Loucy (cell line): ENCODE measurements at regions not wholly inside any gene's neighbourhood (a gene's known extent, or its start where the extent isn't known, plus 50 kb on each side); places are given as distances from the start of the nearest gene placed in this dataset.

Experiments used
- CTCF ChIP-seq: fragments of 200-600 bp; sonication (generic); conservative IDR thresholded peaks from 2 replicates; pipeline ENCODE4 v1.5.1; 2014; ENCODE audit warnings: mild to moderate bottlenecking, antibody characterized with exemption, low read length
- EZH2phosphoT487 ChIP-seq: fragments of 200-600 bp; IDR thresholded peaks from 2 replicates; pipeline ENCODE4 v1.6.1; 2018; ENCODE audit warnings: antibody characterized with exemption, mild to moderate bottlenecking, moderate library complexity, borderline replicate concordance

- TF ChIP-seq CTCF (no peak), EZH2phosphoT487 (no peak)
Measured at GRCh38 chr2:122639711-122640110, 884.3 kb downstream of the TSN start.
